ENCODE measurements at regions not wholly inside any gene's neighbourhood (a gene's known extent, or its start where the extent isn't known, plus 50 kb on each side); places are given as distances from the start of the nearest gene placed in this dataset.

GRCh38 chr3:64311424-64312061 lies 86.3 kb upstream of the PRICKLE2 start:
- Histone ChIP-seq H3K36me3 (replicated peaks in 1 of 2; ENCODE audit: control insufficient read depth in 1 of 2, insufficient read depth in 2 of 2, low read length in 2 of 2) (no peaks in the 10 kb centered on the region), H3K27ac (ENCODE audit: extremely low read length, insufficient read depth, low read length) (no peak overlapping the region), H4K20me1 (ENCODE audit: insufficient read depth, low read length) (no peaks in the 10 kb centered on the region), H3K4me3 (replicated peaks in 1 of 3; ENCODE audit: insufficient read depth in 1 of 3, low read depth in 2 of 3, low read length in 3 of 3) (no peak overlapping the region), H3K4me2 (ENCODE audit: low read depth, low read length) (no peak overlapping the region), H3K27me3 (ENCODE audit: control insufficient read depth in 1 of 2, insufficient read depth in 2 of 2, low read length in 2 of 2) (no peaks in the 10 kb centered on the region; a peak in 1 of 5 replicates), H3K9ac (ENCODE audit: insufficient read depth, low read depth, low read length) (no peak overlapping the region), H2AFZ (ENCODE audit: low read length) (no peak overlapping the region), H3K79me2 (ENCODE audit: insufficient read depth, low read length) (no peaks in the 10 kb centered on the region), H3K4me1 (ENCODE audit: insufficient read depth, low read length) (no peaks in the 10 kb centered on the region), H3K9me3 (ENCODE audit: low read length) (no peaks in the 10 kb centered on the region)
- intact Hi-C loops (cut with micrococcal nuclease; ENCODE audit: unreplicated experiment) (no loop called here), in situ Hi-C loops (cut with HindIII; ENCODE audit: extremely low pct_ligation_motif_present, low pct_unique_long_range_greater_than_20kb) (no loop called here)
- ATAC-seq: no peak
- WGBS (ENCODE audit: low lambda C conversion rate): 33% methylated on average over 5 of the region's 5 CpGs
- POLR2A ChIA-PET: no interaction called here
- BruUV-seq (replicated peaks): no TSS peak
- CTCF ChIA-PET (ENCODE audit: low intra/inter-chr PET ratio, low total read pairs): no interaction called here
- no peak for FAIRE-seq
- TF ChIP-seq GATA4 (IDR thresholded peaks at IDR 0.05; ENCODE audit: borderline replicate concordance, low read depth) (no peak), ZMAT5 (CRISPR knock-in tag; IDR thresholded peaks at IDR 0.05; ENCODE audit: borderline replicate concordance, low read depth) (no peak), ZNF329 (CRISPR knock-in tag; IDR thresholded peaks at IDR 0.05; ENCODE audit: low read depth) (no peak), CENPT (CRISPR knock-in tag; IDR thresholded peaks at IDR 0.05; ENCODE audit: low read depth) (no peak), NCOR1 (IDR thresholded peaks at IDR 0.05; ENCODE audit: borderline replicate concordance, low read length) (no peak), IKZF4 (CRISPR knock-in tag; IDR thresholded peaks at IDR 0.05; ENCODE audit: borderline replicate concordance, low read depth, not compliant biosample characterization) (no peak), ZNF577 (CRISPR knock-in tag; IDR thresholded peaks at IDR 0.05; ENCODE audit: borderline replicate concordance, low read depth) (no peak), EEA1 (CRISPR knock-in tag; IDR thresholded peaks at IDR 0.05; ENCODE audit: borderline replicate concordance) (no peak), PHB2 (IDR thresholded peaks at IDR 0.05; ENCODE audit: partially characterized antibody) (no peak), NAIF1 (CRISPR knock-in tag; IDR thresholded peaks at IDR 0.05; ENCODE audit: borderline replicate concordance) (no peak), BCL3 (CRISPR knock-in tag; IDR thresholded peaks at IDR 0.05) (no peak), STAG1 (CRISPR knock-in tag; IDR thresholded peaks at IDR 0.05) (no peak), ZSCAN12 (CRISPR knock-in tag; IDR thresholded peaks at IDR 0.05) (no peak), THAP11 (CRISPR knock-in tag; IDR thresholded peaks at IDR 0.05) (no peak), ZNF652 (CRISPR knock-in tag; IDR thresholded peaks at IDR 0.05; ENCODE audit: borderline replicate concordance, low read depth) (no peak), ZSCAN9 (CRISPR knock-in tag; IDR thresholded peaks at IDR 0.05; ENCODE audit: borderline replicate concordance) (no peak), ZFP36L1 (CRISPR knock-in tag; IDR thresholded peaks at IDR 0.05) (no peak), MED13 (CRISPR knock-in tag; IDR thresholded peaks at IDR 0.05) (no peak)
- DNase-seq (ENCODE audit: low spot score): no peak

Data from HepG2 (cell line).